ENCODE measurements at regions not wholly inside any gene's neighbourhood (a gene's known extent, or its start where the extent isn't known, plus 50 kb on each side); places are given as distances from the start of the nearest gene placed in this dataset.
"Not testable (repeated sequence)": the region's sequence is repeated elsewhere in the genome, so short reads cannot be mapped to it uniquely, and the experiment has no call there.

- not testable (repeated sequence) for DNase-seq
These were observed 60.0 kb upstream of the GPC3 start for GRCh38 chrX:134045372-134045771.

GRCh38 chrX:134067107-134067506, 81.7 kb upstream of the GPC3 start:
- not testable (repeated sequence) for DNase-seq

GRCh38 chrX:134071899-134072298, 86.5 kb upstream of the GPC3 start:
- DNase-seq, result not testable (repeated sequence)

- no peak for DNase-seq
These were observed 87.9 kb upstream of the GPC3 start for GRCh38 chrX:134073341-134073740.

GRCh38 chrX:134074151-134074550, 88.8 kb upstream of the GPC3 start:
- DNase-seq, result peak; percentile 2

GRCh38 chrX:134075894-134076718, 90.7 kb upstream of the GPC3 start:
- no peak for DNase-seq

GRCh38 chrX:134095366-134095765, 110.0 kb upstream of the GPC3 start:
- no peak for DNase-seq

GRCh38 chrX:134101636-134102035, 116.2 kb upstream of the GPC3 start:
- DNase-seq, result no peak

GRCh38 chrX:134115270-134115669, 121.7 kb upstream of the CCDC160 start:
- DNase-seq, result no peak

- no peak for DNase-seq
These were observed 99.6 kb upstream of the CCDC160 start for GRCh38 chrX:134137341-134137740.

- DNase-seq, result no peak
These were observed 97.9 kb upstream of the CCDC160 start for GRCh38 chrX:134139090-134139489.

- DNase-seq, result peak; percentile 21
These were observed 92.8 kb upstream of the CCDC160 start for GRCh38 chrX:134144231-134144630.

GRCh38 chrX:134146493-134146892, 90.5 kb upstream of the CCDC160 start:
- DNase-seq, result no peak

- DNase-seq, result no peak
These were observed 88.8 kb upstream of the CCDC160 start for GRCh38 chrX:134148172-134148692.

GRCh38 chrX:134158821-134159512, 78.0 kb upstream of the CCDC160 start:
- DNase-seq, result no peak

GRCh38 chrX:134161162-134161561, 75.8 kb upstream of the CCDC160 start:
- DNase-seq, result no peak

GRCh38 chrX:134162032-134162431, 75.0 kb upstream of the CCDC160 start:
- no peak for DNase-seq

- no peak for DNase-seq
These were observed 73.1 kb upstream of the CCDC160 start for GRCh38 chrX:134163836-134164235.

- no peak for DNase-seq
These were observed 69.3 kb upstream of the CCDC160 start for GRCh38 chrX:134167591-134168203.

- no peak for DNase-seq
These were observed 65.1 kb upstream of the CCDC160 start for GRCh38 chrX:134171661-134172587.

- no peak for DNase-seq
These were observed 64.3 kb upstream of the CCDC160 start for GRCh38 chrX:134172588-134173259.
